Neural cell (in vitro differentiated cells): ENCODE measurements at regions not wholly inside any gene's neighbourhood (a gene's known extent, or its start where the extent isn't known, plus 50 kb on each side); places are given as distances from the start of the nearest gene placed in this dataset.
"Not testable (repeated sequence)": the region's sequence is repeated elsewhere in the genome, so short reads cannot be mapped to it uniquely, and the experiment has no call there.

Experiments used
- EP300 ChIP-seq: fragments of 450-650 bp; conservative IDR thresholded peaks from 2 replicates; pipeline ENCODE4 v1.6.1; 2014; ENCODE audit warnings: antibody characterized with exemption, mild to moderate bottlenecking, moderate library complexity; ENCODE audit not compliant: poor library complexity, severe bottlenecking
- EZH2 ChIP-seq: fragments of 200-600, 300-800 bp; shearing (Covaris generic), sonication (generic); IDR thresholded peaks from 2 replicates; pipeline ENCODE4 v1.6.1; 2014; ENCODE audit warnings: antibody characterized with exemption, low read length, borderline replicate concordance, mild to moderate bottlenecking; ENCODE audit not compliant: insufficient read depth, poor library complexity, severe bottlenecking
- MXI1 ChIP-seq: fragments of 450-650 bp; conservative IDR thresholded peaks from 2 replicates; pipeline ENCODE4 v1.6.1; 2014; ENCODE audit warnings: antibody characterized with exemption, mild to moderate bottlenecking; ENCODE audit not compliant: poor library complexity, severe bottlenecking
- POLR2AphosphoS5 ChIP-seq: IDR thresholded peaks from 2 replicates; pipeline ENCODE4 v1.6.1; 2012
- RAD21 ChIP-seq: fragments of 450-650 bp; conservative IDR thresholded peaks from 2 replicates; pipeline ENCODE4 v1.6.1; 2014; ENCODE audit warnings: antibody characterized with exemption, mild to moderate bottlenecking, moderate library complexity
- REST ChIP-seq: IDR thresholded peaks from 2 replicates; pipeline ENCODE4 v1.6.1; 2012; ENCODE audit warnings: borderline replicate concordance
- SMC3 ChIP-seq: fragments of 450-650 bp; conservative IDR thresholded peaks from 2 replicates; pipeline ENCODE4 v1.6.1; 2014; ENCODE audit warnings: antibody characterized with exemption, mild to moderate bottlenecking, moderate library complexity; ENCODE audit not compliant: poor library complexity
- TAF1 ChIP-seq: IDR thresholded peaks from 2 replicates; pipeline ENCODE4 v1.6.1; 2012; ENCODE audit warnings: low read depth
- TF ChIP-seq, protein P1 (sequence below): fragments of 450-650 bp; IDR thresholded peaks from 2 replicates; pipeline ENCODE4 v1.5.1; 2014; ENCODE audit warnings: antibody characterized with exemption, mild to moderate bottlenecking, moderate library complexity; ENCODE audit not compliant: poor library complexity, severe bottlenecking

- TF ChIP-seq EP300, TAF1, POLR2AphosphoS5, REST, EZH2, SMC3, RAD21, MXI1: not testable (repeated sequence)
- TF ChIP-seq, protein P1, sequence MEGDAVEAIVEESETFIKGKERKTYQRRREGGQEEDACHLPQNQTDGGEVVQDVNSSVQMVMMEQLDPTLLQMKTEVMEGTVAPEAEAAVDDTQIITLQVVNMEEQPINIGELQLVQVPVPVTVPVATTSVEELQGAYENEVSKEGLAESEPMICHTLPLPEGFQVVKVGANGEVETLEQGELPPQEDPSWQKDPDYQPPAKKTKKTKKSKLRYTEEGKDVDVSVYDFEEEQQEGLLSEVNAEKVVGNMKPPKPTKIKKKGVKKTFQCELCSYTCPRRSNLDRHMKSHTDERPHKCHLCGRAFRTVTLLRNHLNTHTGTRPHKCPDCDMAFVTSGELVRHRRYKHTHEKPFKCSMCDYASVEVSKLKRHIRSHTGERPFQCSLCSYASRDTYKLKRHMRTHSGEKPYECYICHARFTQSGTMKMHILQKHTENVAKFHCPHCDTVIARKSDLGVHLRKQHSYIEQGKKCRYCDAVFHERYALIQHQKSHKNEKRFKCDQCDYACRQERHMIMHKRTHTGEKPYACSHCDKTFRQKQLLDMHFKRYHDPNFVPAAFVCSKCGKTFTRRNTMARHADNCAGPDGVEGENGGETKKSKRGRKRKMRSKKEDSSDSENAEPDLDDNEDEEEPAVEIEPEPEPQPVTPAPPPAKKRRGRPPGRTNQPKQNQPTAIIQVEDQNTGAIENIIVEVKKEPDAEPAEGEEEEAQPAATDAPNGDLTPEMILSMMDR = not testable (repeated sequence)
Observed at GRCh38 chr2:238531017-238531645, 104.4 kb downstream of the ASB1 start.
